Stomach (tissue), 4 donors: ENCODE measurements at regions not wholly inside any gene's neighbourhood (a gene's known extent, or its start where the extent isn't known, plus 50 kb on each side); places are given as distances from the start of the nearest gene placed in this dataset.

Experiments used
- EP300 ChIP-seq: sonication (generic); formaldehyde crosslinking; IDR thresholded peaks from one replicate; pipeline ENCODE4 v1.6.1; 2017; ENCODE audit warnings: antibody characterized with exemption
- POLR2AphosphoS5 ChIP-seq, 3 donors: sonication (generic); formaldehyde crosslinking; IDR thresholded peaks; one replicate each; pipeline ENCODE4 v1.6.1; 2016; ENCODE audit warnings: antibody characterized with exemption in 3 of 3
- TF ChIP-seq, protein P1 (sequence below), 7 experiments: fragments of 450-650 bp in 4 of 7; fragments of 200-600 bp in 3 of 7; sonication (generic) in 3 of 7; IDR thresholded peaks; one replicate each; pipeline ENCODE4 v1.5.1; 2016 to 2019; ENCODE audit warnings: antibody characterized with exemption in 7 of 7, control low read depth in 2 of 7, mild to moderate bottlenecking in 1 of 7

- TF ChIP-seq, protein P1, sequence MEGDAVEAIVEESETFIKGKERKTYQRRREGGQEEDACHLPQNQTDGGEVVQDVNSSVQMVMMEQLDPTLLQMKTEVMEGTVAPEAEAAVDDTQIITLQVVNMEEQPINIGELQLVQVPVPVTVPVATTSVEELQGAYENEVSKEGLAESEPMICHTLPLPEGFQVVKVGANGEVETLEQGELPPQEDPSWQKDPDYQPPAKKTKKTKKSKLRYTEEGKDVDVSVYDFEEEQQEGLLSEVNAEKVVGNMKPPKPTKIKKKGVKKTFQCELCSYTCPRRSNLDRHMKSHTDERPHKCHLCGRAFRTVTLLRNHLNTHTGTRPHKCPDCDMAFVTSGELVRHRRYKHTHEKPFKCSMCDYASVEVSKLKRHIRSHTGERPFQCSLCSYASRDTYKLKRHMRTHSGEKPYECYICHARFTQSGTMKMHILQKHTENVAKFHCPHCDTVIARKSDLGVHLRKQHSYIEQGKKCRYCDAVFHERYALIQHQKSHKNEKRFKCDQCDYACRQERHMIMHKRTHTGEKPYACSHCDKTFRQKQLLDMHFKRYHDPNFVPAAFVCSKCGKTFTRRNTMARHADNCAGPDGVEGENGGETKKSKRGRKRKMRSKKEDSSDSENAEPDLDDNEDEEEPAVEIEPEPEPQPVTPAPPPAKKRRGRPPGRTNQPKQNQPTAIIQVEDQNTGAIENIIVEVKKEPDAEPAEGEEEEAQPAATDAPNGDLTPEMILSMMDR (IDR thresholded peaks at IDR 0.05): no peak
- TF ChIP-seq EP300 (no peak), POLR2AphosphoS5 (IDR thresholded peaks at IDR 0.05) (no peak)
Observed at GRCh38 chr4:125838924-125839323, 524.2 kb downstream of the FAT4 start.
